ENCODE measurements at regions not wholly inside any gene's neighbourhood (a gene's known extent, or its start where the extent isn't known, plus 50 kb on each side); places are given as distances from the start of the nearest gene placed in this dataset.

DNA sequence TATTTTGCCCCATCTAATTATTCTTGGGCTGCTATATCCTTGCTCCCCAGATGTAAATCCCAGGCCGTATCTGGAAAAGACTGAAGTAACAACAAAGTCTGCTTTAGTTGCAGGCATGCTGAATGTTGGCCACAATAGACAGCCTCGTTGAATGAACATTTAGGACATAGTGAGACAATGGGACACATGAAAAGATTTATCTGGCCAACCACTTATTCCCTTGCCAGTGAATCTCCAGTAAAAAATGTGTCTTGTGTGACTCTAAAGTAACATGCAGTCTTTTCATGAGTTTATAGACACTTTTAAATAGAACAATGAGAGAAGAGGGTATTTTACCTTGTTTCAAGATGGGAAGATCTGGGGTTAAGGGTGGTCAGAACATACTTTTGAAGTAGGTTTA is 60.2 kb upstream of the STXBP6 start:
- TF ChIP-seq, protein P1, sequence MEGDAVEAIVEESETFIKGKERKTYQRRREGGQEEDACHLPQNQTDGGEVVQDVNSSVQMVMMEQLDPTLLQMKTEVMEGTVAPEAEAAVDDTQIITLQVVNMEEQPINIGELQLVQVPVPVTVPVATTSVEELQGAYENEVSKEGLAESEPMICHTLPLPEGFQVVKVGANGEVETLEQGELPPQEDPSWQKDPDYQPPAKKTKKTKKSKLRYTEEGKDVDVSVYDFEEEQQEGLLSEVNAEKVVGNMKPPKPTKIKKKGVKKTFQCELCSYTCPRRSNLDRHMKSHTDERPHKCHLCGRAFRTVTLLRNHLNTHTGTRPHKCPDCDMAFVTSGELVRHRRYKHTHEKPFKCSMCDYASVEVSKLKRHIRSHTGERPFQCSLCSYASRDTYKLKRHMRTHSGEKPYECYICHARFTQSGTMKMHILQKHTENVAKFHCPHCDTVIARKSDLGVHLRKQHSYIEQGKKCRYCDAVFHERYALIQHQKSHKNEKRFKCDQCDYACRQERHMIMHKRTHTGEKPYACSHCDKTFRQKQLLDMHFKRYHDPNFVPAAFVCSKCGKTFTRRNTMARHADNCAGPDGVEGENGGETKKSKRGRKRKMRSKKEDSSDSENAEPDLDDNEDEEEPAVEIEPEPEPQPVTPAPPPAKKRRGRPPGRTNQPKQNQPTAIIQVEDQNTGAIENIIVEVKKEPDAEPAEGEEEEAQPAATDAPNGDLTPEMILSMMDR (IDR thresholded peaks at IDR 0.05): no peak
- no peak for TF ChIP-seq POLR2A (IDR thresholded peaks at IDR 0.05)
- no peak for TF ChIP-seq POLR2AphosphoS5 (IDR thresholded peaks at IDR 0.05)

Measured in breast epithelium (tissue), 3 donors.